Breast epithelium (tissue), 3 donors: ENCODE measurements at regions not wholly inside any gene's neighbourhood (a gene's known extent, or its start where the extent isn't known, plus 50 kb on each side); places are given as distances from the start of the nearest gene placed in this dataset.

Experiments used
- CTCF ChIP-seq, 3 donors: fragments of 450-650 bp; IDR thresholded peaks; one replicate each; pipeline ENCODE4 v1.5.1; 2016 to 2017; ENCODE audit warnings: antibody characterized with exemption in 3 of 3, mild to moderate bottlenecking in 3 of 3, moderate library complexity in 3 of 3
- POLR2A ChIP-seq: fragments of 450-650 bp; IDR thresholded peaks from one replicate; pipeline ENCODE4 v1.6.1; 2016; ENCODE audit warnings: antibody characterized with exemption, mild to moderate bottlenecking, moderate library complexity
- POLR2AphosphoS5 ChIP-seq, 3 donors: sonication (generic); formaldehyde crosslinking; IDR thresholded peaks; one replicate each; pipeline ENCODE4 v1.6.1; 2017; ENCODE audit warnings: antibody characterized with exemption in 3 of 3

- TF ChIP-seq CTCF (IDR thresholded peaks at IDR 0.05) (no peak), POLR2A (no peak), POLR2AphosphoS5 (IDR thresholded peaks at IDR 0.05) (no peak)
Measured at GRCh38 chr12:123032736-123033391, 52.4 kb downstream of the ARL6IP4 start.
